Spleen (tissue), 7 donors: ENCODE measurements at regions not wholly inside any gene's neighbourhood (a gene's known extent, or its start where the extent isn't known, plus 50 kb on each side); places are given as distances from the start of the nearest gene placed in this dataset.

Source experiments
- POLR2A ChIP-seq, 3 donors: fragments of 450-650 bp; IDR thresholded peaks; one replicate each; pipeline ENCODE4 v1.5.1; 2017; ENCODE audit warnings: antibody characterized with exemption in 3 of 3, mild to moderate bottlenecking in 1 of 3
- TF ChIP-seq, protein P1 (sequence below), 11 experiments: fragments of 200-600 bp in 7 of 11; fragments of 450-650 bp in 4 of 11; sonication (generic) in 4 of 11; IDR thresholded peaks in 8 of 11; conservative IDR thresholded peaks in 3 of 11; 1 replicate in 7 of 11; 2 replicates in 4 of 11; pipeline versions ENCODE4 v1.4.0 to v1.8.0; 2016 to 2021; ENCODE audit warnings: antibody characterized with exemption in 11 of 11, inconsistent platforms in 4 of 11, mild to moderate bottlenecking in 1 of 11
- donor health status: DM: no; HTN: no; CAD: no; lungs with moderate emphysema.
- donor health status: DM: no; HTN: no; CAD: no.
- donor health status: DM: no; HTN: no; CAD: no.

DNA sequence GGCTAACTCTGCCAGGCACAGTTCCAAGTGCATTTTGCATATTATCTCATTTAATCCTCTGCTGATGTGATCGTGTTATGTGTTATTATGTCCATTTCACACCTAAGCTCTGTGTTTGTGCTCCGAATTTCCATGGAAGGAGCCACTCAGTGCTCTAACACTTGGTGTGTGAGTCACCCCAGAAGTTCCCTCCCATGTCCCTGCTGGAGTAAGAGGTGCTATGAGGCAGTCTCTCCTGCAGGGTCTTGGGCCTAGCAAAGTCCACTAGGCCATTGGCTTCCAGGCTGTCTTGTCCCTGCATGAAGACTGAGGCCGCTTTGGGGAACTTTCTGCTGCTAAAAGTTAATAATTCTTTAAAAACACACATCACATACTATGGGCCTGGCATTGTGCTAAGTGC lies 405.9 kb upstream of the SULF2 start:
- no peak for TF ChIP-seq POLR2A (IDR thresholded peaks at IDR 0.05)
- TF ChIP-seq, protein P1, sequence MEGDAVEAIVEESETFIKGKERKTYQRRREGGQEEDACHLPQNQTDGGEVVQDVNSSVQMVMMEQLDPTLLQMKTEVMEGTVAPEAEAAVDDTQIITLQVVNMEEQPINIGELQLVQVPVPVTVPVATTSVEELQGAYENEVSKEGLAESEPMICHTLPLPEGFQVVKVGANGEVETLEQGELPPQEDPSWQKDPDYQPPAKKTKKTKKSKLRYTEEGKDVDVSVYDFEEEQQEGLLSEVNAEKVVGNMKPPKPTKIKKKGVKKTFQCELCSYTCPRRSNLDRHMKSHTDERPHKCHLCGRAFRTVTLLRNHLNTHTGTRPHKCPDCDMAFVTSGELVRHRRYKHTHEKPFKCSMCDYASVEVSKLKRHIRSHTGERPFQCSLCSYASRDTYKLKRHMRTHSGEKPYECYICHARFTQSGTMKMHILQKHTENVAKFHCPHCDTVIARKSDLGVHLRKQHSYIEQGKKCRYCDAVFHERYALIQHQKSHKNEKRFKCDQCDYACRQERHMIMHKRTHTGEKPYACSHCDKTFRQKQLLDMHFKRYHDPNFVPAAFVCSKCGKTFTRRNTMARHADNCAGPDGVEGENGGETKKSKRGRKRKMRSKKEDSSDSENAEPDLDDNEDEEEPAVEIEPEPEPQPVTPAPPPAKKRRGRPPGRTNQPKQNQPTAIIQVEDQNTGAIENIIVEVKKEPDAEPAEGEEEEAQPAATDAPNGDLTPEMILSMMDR (IDR thresholded peaks at IDR 0.05 in 8 of 11, conservative IDR thresholded peaks at IDR 0.05 in 3 of 11) = no peak
